ENCODE measurements at regions not wholly inside any gene's neighbourhood (a gene's known extent, or its start where the extent isn't known, plus 50 kb on each side); places are given as distances from the start of the nearest gene placed in this dataset.
"Not testable (repeated sequence)": the region's sequence is repeated elsewhere in the genome, so short reads cannot be mapped to it uniquely, and the experiment has no call there.

- TF ChIP-seq CTCF (IDR thresholded peaks at IDR 0.05; ENCODE audit: extremely low read depth, insufficient read depth, missing control alignments) = no peak
- in situ Hi-C loops (cut with MboI; ENCODE audit: low pct_unique_long_range_greater_than_20kb, low sequenced_read_pairs, unreplicated experiment) = no loop called here
Observed at GRCh38 chr2:39873586-39873985, 94.5 kb upstream of the THUMPD2 start.

GRCh38 chr2:39872748-39873147 is 93.7 kb upstream of the THUMPD2 start:
- DNase-seq (ENCODE audit: low spot score) = no peak
- no peak for TF ChIP-seq CTCF (IDR thresholded peaks at IDR 0.05; ENCODE audit: extremely low read depth, insufficient read depth, missing control alignments)
- in situ Hi-C loops (cut with MboI; ENCODE audit: low pct_unique_long_range_greater_than_20kb, low sequenced_read_pairs, unreplicated experiment) = no loop called here

More at GRCh38 chr2:39873586-39873985, 94.5 kb upstream of the THUMPD2 start:
- no peak for DNase-seq (ENCODE audit: low spot score)

GRCh38 chr2:39871291-39871761 is 92.3 kb upstream of the THUMPD2 start:
- DNase-seq (ENCODE audit: low spot score) = no peak
- in situ Hi-C loops (cut with MboI; ENCODE audit: low pct_unique_long_range_greater_than_20kb, low sequenced_read_pairs, unreplicated experiment) = no loop called here
- no peak for TF ChIP-seq CTCF (IDR thresholded peaks at IDR 0.05; ENCODE audit: extremely low read depth, insufficient read depth, missing control alignments)

- no peak for TF ChIP-seq CTCF (IDR thresholded peaks at IDR 0.05; ENCODE audit: extremely low read depth, insufficient read depth, missing control alignments)
- no peak for DNase-seq (ENCODE audit: low spot score)
Observed at GRCh38 chr2:39870871-39871270, 91.8 kb upstream of the THUMPD2 start.

GRCh38 chr2:39867268-39867667 is 88.2 kb upstream of the THUMPD2 start:
- DNase-seq (ENCODE audit: low spot score) = no peak
- no peak for TF ChIP-seq CTCF (IDR thresholded peaks at IDR 0.05; ENCODE audit: extremely low read depth, insufficient read depth, missing control alignments)
- in situ Hi-C loops (cut with MboI; ENCODE audit: low pct_unique_long_range_greater_than_20kb, low sequenced_read_pairs, unreplicated experiment) = no loop called here

More at GRCh38 chr2:39870871-39871270, 91.8 kb upstream of the THUMPD2 start:
- in situ Hi-C loops (cut with MboI; ENCODE audit: low pct_unique_long_range_greater_than_20kb, low sequenced_read_pairs, unreplicated experiment) = no loop called here

GRCh38 chr2:39865751-39866150 is 86.7 kb upstream of the THUMPD2 start:
- no peak for TF ChIP-seq CTCF (IDR thresholded peaks at IDR 0.05; ENCODE audit: extremely low read depth, insufficient read depth, missing control alignments)
- DNase-seq (ENCODE audit: low spot score) = no peak
- in situ Hi-C loops (cut with MboI; ENCODE audit: low pct_unique_long_range_greater_than_20kb, low sequenced_read_pairs, unreplicated experiment) = no loop called here

- DNase-seq (ENCODE audit: low spot score); in situ Hi-C loops (cut with MboI; ENCODE audit: low pct_unique_long_range_greater_than_20kb, low sequenced_read_pairs, unreplicated experiment): not testable (repeated sequence)
Observed at GRCh38 chr2:39863672-39864071, 84.6 kb upstream of the THUMPD2 start.
